Esophagus muscularis mucosa (tissue), 4 donors: ENCODE measurements at regions not wholly inside any gene's neighbourhood (a gene's known extent, or its start where the extent isn't known, plus 50 kb on each side); places are given as distances from the start of the nearest gene placed in this dataset.
"Not testable (repeated sequence)": the region's sequence is repeated elsewhere in the genome, so short reads cannot be mapped to it uniquely, and the experiment has no call there.

Experiments used
- DNase-seq: peaks from one replicate; pipeline ENCODE4 v3.0.0-alpha.2; 2017; ENCODE audit errors: extremely low spot score
- H3K27ac ChIP-seq, 4 donors: fragments of 200-600 bp; sonication (generic); replicated peaks in 1 of 4; 1 replicate in 3 of 4; 2 replicates in 1 of 4; pipeline ENCODE4 v1.5.1; 2016 to 2019; ENCODE audit warnings: mild to moderate bottlenecking in 1 of 4
- H3K27me3 ChIP-seq, 4 donors: fragments of 200-600 bp; sonication (generic); one replicate each; pipeline versions ENCODE4 v1.5.1 to v1.6.0; 2016 to 2019
- H3K36me3 ChIP-seq, 4 donors: fragments of 200-600 bp; sonication (generic); one replicate each; pipeline ENCODE4 v1.5.1; 2016 to 2019
- H3K4me1 ChIP-seq, 4 donors: fragments of 200-600 bp; sonication (generic); one replicate each; pipeline ENCODE4 v1.5.1; 2016 to 2019
- H3K4me3 ChIP-seq, 4 donors: fragments of 200-600 bp; sonication (generic); 1 replicate in 2 of 4; 2 replicates in 2 of 4; pipeline ENCODE4 v1.5.1; 2016 to 2019; ENCODE audit warnings: mild to moderate bottlenecking in 4 of 4, moderate library complexity in 1 of 4
- H3K9me3 ChIP-seq, 4 donors: fragments of 200-600 bp; sonication (generic); 1 replicate in 3 of 4; 2 replicates in 1 of 4; pipeline ENCODE4 v1.5.1; 2016 to 2019
- CTCF ChIP-seq, 3 experiments: fragments of 200-600 bp in 2 of 3; fragments of 450-650 bp in 1 of 3; sonication (generic) in 2 of 3; IDR thresholded peaks; one replicate each; pipeline ENCODE4 v1.5.1; 2017 to 2019; ENCODE audit warnings: antibody characterized with exemption in 3 of 3, mild to moderate bottlenecking in 2 of 3, moderate library complexity in 1 of 3
- EP300 ChIP-seq: sonication (generic); formaldehyde crosslinking; IDR thresholded peaks from one replicate; pipeline ENCODE4 v1.6.1; 2017; ENCODE audit warnings: antibody characterized with exemption
- POLR2A ChIP-seq: fragments of 450-650 bp; IDR thresholded peaks from one replicate; pipeline ENCODE4 v1.6.1; 2017; ENCODE audit warnings: antibody characterized with exemption, moderate library complexity, mild to moderate bottlenecking, low read depth
- POLR2AphosphoS5 ChIP-seq, 2 donors: sonication (generic); formaldehyde crosslinking; IDR thresholded peaks; one replicate each; pipeline ENCODE4 v1.6.1; 2017; ENCODE audit warnings: antibody characterized with exemption in 2 of 2
- WGBS: methylation state at CpG from one replicate; pipeline ENCODE4 v1.1.5; 2018; 5-methylcytosine and 5-hydroxymethylcytosine counted together
- intact Hi-C: fragments of 100-400 bp; cut with DNase I; formaldehyde crosslinking; loops from one replicate; pipeline ENCODE4 v1.15.1; 2023

DNA sequence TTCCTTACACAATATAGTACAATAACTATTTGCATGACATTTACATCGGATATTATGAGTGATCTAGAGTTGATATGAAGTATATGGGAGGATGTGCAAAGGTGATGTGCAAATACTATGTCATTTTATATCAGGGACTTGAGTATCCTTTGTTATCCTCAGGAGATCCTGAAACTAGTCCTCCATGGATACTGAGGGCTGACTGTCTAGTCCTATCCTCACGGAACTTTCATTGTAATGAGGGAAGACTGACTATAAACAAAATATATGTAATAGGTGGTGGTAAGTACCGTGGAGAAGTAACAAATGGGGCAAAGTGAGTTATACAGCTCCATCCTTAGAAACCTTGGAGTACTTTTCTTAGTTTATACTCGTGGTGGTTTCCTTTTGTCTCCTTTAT is 1373.1 kb downstream of the CDH12 start:
- intact Hi-C loops, H3K27ac ChIP-seq, DNase-seq, H3K27me3 ChIP-seq, H3K4me1 ChIP-seq, H3K4me3 ChIP-seq, H3K9me3 ChIP-seq: not testable (repeated sequence)
- peaks cover 15 to 50% (median 26%) of the 10 kb centered on the region in 4 donors for H3K36me3 ChIP-seq
- 93% methylated on average over 4 of the region's 4 CpGs for WGBS

DNA sequence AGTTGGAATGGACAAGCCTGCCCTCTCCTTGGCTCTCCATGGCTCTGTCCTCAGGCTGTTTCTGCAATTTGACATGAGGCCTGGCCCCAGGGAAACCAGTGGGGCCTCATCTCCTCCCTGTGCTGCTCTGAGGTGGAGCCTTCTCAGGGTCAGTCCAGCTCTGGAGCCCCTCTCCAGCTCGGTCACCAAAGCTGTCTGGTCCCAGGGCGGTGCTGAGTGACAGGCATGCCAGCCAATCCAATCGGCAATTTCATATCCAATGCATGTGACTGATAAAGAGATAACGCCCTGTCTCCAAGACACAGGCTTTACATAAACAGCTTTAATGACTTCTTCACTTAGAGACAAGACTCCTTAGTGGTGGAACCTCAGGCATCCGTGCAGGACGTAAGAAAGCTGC is 1379.2 kb downstream of the CDH12 start:
- H3K27ac ChIP-seq, H3K27me3 ChIP-seq, H3K9me3 ChIP-seq, DNase-seq, intact Hi-C loops, H3K4me3 ChIP-seq, H3K4me1 ChIP-seq: not testable (repeated sequence)
- peaks cover 0 to 38% (median 17%) of the 10 kb centered on the region in 4 donors for H3K36me3 ChIP-seq
- 83% methylated on average over 5 of the region's 6 CpGs for WGBS

DNA sequence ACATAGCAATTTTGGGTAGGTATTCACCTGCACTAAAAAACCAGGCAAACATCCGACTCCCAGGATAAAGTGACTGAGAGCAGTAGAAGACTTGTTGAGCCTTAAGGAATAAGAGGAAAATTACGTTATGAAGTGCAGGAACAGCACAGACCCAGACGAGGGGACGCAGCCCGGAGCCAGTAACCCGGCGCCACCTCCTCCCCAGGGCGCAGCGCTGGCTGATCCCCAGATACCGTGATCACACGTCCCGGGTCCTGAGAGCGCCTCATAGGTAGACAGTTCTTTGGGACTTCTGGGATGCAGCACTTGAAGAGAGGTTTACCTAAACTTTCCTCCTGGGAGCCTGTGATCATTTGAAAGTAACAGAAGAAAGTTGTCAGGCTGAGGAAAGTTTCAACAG is 1379.7 kb downstream of the CDH12 start:
- H3K4me3 ChIP-seq, H3K9me3 ChIP-seq, DNase-seq, H3K4me1 ChIP-seq, H3K27me3 ChIP-seq, H3K27ac ChIP-seq, intact Hi-C loops: not testable (repeated sequence)
- WGBS: 92% methylated on average over 13 of the region's 13 CpGs
- peaks cover 0 to 34% (median 15%) of the 10 kb centered on the region in 4 donors for H3K36me3 ChIP-seq

DNA sequence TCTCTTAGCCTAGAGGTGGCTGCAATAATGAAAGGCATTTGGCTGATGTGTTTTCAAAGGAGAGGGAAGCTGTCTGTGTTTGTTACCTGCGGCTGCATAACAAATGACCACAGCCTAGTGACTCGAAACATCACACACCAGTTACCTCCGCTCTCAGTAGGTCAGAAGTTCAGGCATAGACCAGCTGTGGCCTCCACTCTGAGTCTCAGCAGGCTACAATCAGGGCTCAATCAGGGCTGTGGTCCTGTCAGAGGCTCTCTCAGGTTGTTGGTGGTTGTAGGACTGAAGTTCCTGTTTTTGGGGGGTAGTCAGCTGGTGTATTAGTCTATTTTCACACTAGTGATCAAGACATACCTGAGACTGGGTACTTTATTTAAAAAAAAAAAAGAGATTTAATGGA is 1381.5 kb downstream of the CDH12 start:
- H3K4me1 ChIP-seq, H3K27ac ChIP-seq, DNase-seq, intact Hi-C loops, H3K27me3 ChIP-seq, H3K9me3 ChIP-seq, H3K4me3 ChIP-seq: not testable (repeated sequence)
- H3K36me3 ChIP-seq: peaks cover 0 to 37% (median 15%) of the 10 kb centered on the region in 4 donors
- 100% methylated on average over 3 of the region's 3 CpGs for WGBS

GRCh38 chr5:21469523-21470101 is 1383.5 kb downstream of the CDH12 start:
- H3K4me3 ChIP-seq, intact Hi-C loops, H3K9me3 ChIP-seq, H3K27ac ChIP-seq, H3K27me3 ChIP-seq, H3K4me1 ChIP-seq, DNase-seq: not testable (repeated sequence)
- peaks cover 0 to 43% (median 15%) of the 10 kb centered on the region in 4 donors for H3K36me3 ChIP-seq
- 89% methylated on average over 6 of the region's 6 CpGs for WGBS
- peak in 1 of 3 experiments; percentile 17 for TF ChIP-seq CTCF (IDR thresholded peaks at IDR 0.05)

- H3K4me3 ChIP-seq, H3K4me1 ChIP-seq, H3K9me3 ChIP-seq, H3K27ac ChIP-seq, intact Hi-C loops, H3K27me3 ChIP-seq, DNase-seq: not testable (repeated sequence)
- 86% methylated on average over 2 of the region's 5 CpGs for WGBS
- H3K36me3 ChIP-seq: peaks cover 7 to 49% (median 13%) of the 10 kb centered on the region in 4 donors
These were observed 1385.6 kb downstream of the CDH12 start for GRCh38 chr5:21467544-21467943.

DNA sequence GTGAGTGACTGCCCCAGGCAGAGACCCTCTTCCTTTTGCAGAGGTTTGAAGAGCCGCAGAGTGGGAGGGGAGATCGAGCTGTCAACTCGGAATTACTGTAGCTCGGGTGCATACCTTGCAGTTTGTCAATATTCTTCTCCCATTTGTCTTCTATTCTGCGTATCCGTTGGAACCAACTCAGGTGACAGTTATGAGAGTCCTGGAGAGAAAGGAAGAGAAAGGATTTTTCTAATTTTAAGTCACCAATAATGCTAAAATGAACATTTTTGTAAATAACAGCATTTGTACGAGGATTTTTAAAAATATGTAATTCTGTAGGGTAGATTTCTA is 1393.4 kb downstream of the CDH12 start:
- H3K9me3 ChIP-seq, DNase-seq, intact Hi-C loops, H3K27me3 ChIP-seq: not testable (repeated sequence)
- peak overlapping the region; percentile 73 to 93 (median 76) for H3K4me3 ChIP-seq
- no CpG with 5 or more reads among the region's 7 CpGs for WGBS
- peak overlapping the region; percentile 71 to 81 (median 76) for H3K27ac ChIP-seq
- peaks cover 7 to 28% (median 12%) of the 10 kb centered on the region in 4 donors for H3K36me3 ChIP-seq
- H3K4me1 ChIP-seq: peaks cover 3 to 16% (median 14%) of the 10 kb centered on the region in 4 donors

- Histone ChIP-seq H3K9me3 (no peaks in the 10 kb centered on the region), H3K27ac (no peak overlapping the region), H3K4me3 (no peak overlapping the region), H3K4me1 (no peaks in the 10 kb centered on the region), H3K27me3 (no peaks in the 10 kb centered on the region), H3K36me3 (no peaks in the 10 kb centered on the region)
- no peak for DNase-seq
- WGBS: 58% methylated on average over 2 of the region's 2 CpGs
- TF ChIP-seq POLR2AphosphoS5 (IDR thresholded peaks at IDR 0.05) (no peak), EP300 (no peak), POLR2A (no peak), CTCF (IDR thresholded peaks at IDR 0.05) (no peak)
- intact Hi-C loops: no loop called here
These were observed 1400.7 kb downstream of the CDH12 start for GRCh38 chr5:21452449-21452848.
